Memory B cell (primary cell): ENCODE measurements at regions not wholly inside any gene's neighbourhood (a gene's known extent, or its start where the extent isn't known, plus 50 kb on each side); places are given as distances from the start of the nearest gene placed in this dataset.

Source experiments
- ATAC-seq: fragments of 150-1000 bp; cut with Tn5 transposase; 2 replicates; pipeline ENCODE4 v1.10.0; 2021; ENCODE audit warnings: low read depth, mild to moderate bottlenecking, moderate library complexity
- DNase-seq, 2 donors: peaks; one replicate each; pipeline ENCODE4 v3.0.0; 2022; ENCODE audit warnings: low spot score in 2 of 2
- H3K27ac Mint-ChIP-seq: one replicate; pipeline ENCODE4 v1.8.0; 2022; ENCODE audit warnings: mild to moderate bottlenecking, moderate library complexity, mixed read lengths
- H3K27me3 Mint-ChIP-seq: one replicate; pipeline ENCODE4 v1.8.0; 2022; ENCODE audit warnings: mixed read lengths
- H3K36me3 Mint-ChIP-seq: one replicate; pipeline ENCODE4 v1.8.0; 2022; ENCODE audit warnings: mild to moderate bottlenecking, mixed read lengths
- H3K4me1 Mint-ChIP-seq: one replicate; pipeline ENCODE4 v1.8.0; 2022; ENCODE audit warnings: mixed read lengths
- H3K4me3 Mint-ChIP-seq: one replicate; pipeline ENCODE4 v1.8.0; 2022; ENCODE audit warnings: mild to moderate bottlenecking, moderate library complexity, mixed read lengths
- H3K9me3 Mint-ChIP-seq: one replicate; pipeline ENCODE4 v1.8.0; 2022; ENCODE audit warnings: mixed read lengths

- Mint-ChIP-seq H3K36me3 (no peaks in the 10 kb centered on the region), H3K4me1 (no peaks in the 10 kb centered on the region), H3K27me3 (peaks cover 4% of the 10 kb centered on the region), H3K9me3 (no peaks in the 10 kb centered on the region), H3K27ac (no peak overlapping the region), H3K4me3 (no peak overlapping the region)
- DNase-seq = no peak
- ATAC-seq = no peak
These were observed 70.0 kb upstream of the FRMD1 start for GRCh38 chr6:168149015-168149414.

DNA sequence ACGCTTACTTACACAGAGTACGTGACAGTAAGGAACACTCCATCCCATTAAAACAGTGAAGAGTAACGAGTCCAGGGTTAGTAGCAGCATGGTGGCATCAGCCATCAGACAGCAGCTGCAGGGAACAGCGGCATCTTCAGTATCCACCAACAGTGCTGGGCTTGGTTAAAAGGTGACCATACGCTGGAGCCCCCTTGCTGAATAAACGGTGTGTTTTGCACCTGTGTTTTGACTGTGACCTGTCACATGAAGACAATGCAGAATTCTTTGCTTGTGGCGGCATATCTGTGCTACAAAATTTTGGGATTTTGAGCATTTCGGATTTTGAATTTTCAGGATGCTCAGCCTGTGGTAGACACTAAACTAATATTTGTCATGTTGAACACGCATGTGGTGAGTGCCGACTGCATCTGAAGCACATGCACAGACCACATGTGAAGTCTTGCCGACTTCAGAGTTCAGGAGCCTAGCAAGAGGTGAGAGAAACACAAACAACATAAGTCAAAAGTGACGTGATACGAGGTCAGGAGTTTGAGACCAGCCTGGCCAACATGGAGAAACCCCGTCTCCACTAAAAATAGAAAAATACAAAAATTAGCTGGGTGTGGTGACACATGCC is 69.3 kb upstream of the FRMD1 start:
- Mint-ChIP-seq H3K27me3 (peaks cover 4% of the 10 kb centered on the region), H3K27ac (no peak overlapping the region), H3K4me3 (no peak overlapping the region), H3K4me1 (no peaks in the 10 kb centered on the region), H3K9me3 (no peaks in the 10 kb centered on the region), H3K36me3 (no peaks in the 10 kb centered on the region)
- no peak for ATAC-seq
- no peak for DNase-seq

- DNase-seq (no peak), ATAC-seq (no peak)
- H3K36me3 Mint-ChIP-seq = no peaks in the 10 kb centered on the region
- H3K4me3 Mint-ChIP-seq = no peak overlapping the region
- no peaks in the 10 kb centered on the region for H3K4me1 Mint-ChIP-seq
- peaks cover 4% of the 10 kb centered on the region for H3K27me3 Mint-ChIP-seq
- no peaks in the 10 kb centered on the region for H3K9me3 Mint-ChIP-seq
- no peak overlapping the region for H3K27ac Mint-ChIP-seq
These were observed 68.3 kb upstream of the FRMD1 start for GRCh38 chr6:168147205-168147738.

GRCh38 chr6:168145747-168146596 is 67.0 kb upstream of the FRMD1 start:
- ATAC-seq = no peak
- DNase-seq = no peak
- no peak overlapping the region for H3K27ac Mint-ChIP-seq
- no peaks in the 10 kb centered on the region for H3K9me3 Mint-ChIP-seq
- H3K27me3 Mint-ChIP-seq = peaks cover 4% of the 10 kb centered on the region
- no peaks in the 10 kb centered on the region for H3K4me1 Mint-ChIP-seq
- H3K36me3 Mint-ChIP-seq = no peaks in the 10 kb centered on the region
- H3K4me3 Mint-ChIP-seq = no peak overlapping the region

DNA sequence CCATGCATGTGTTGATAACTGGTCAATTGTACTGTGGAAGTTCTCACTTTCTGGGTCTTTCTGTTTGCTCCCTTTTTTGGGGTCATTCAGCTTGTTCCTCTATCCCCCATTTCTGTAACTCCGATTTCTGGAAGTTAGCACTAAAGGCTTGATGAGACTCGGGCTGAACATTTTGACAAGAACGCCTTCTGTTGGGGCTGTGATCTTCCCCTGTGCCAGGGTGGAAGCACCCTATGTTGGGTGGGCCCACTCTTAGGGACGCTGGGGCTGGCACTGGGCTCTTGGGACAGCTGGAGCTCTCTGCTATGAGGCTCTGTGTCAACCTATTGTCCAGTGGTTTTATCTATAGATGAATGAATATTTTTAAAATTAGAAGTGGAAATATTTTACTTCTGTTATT is 60.1 kb upstream of the FRMD1 start:
- no peak overlapping the region for H3K27ac Mint-ChIP-seq
- no peaks in the 10 kb centered on the region for H3K27me3 Mint-ChIP-seq
- H3K4me1 Mint-ChIP-seq = no peaks in the 10 kb centered on the region
- DNase-seq (no peak), ATAC-seq (no peak)
- H3K9me3 Mint-ChIP-seq = no peaks in the 10 kb centered on the region
- H3K4me3 Mint-ChIP-seq = no peak overlapping the region
- H3K36me3 Mint-ChIP-seq = no peaks in the 10 kb centered on the region

DNA sequence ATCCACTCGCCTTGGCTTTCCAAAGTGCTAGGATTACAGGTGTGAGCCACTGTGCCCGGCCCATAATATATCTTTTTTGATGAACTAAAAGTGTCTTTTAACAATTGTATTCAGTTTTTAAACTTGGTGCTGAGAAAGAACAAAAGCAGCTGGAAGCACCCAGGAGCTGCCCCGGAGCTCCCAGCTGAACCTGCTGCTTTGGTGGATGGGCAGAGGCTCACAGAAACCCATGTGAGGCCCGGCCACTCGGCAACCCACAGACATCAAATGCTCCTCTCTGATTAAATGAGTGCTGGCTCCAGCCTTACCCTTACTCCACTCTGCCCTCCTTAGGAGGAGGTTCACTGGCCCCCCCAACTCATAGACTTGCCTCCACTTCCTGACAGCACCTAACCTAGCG is 59.4 kb upstream of the FRMD1 start:
- Mint-ChIP-seq H3K36me3 (no peaks in the 10 kb centered on the region), H3K27me3 (no peaks in the 10 kb centered on the region), H3K4me3 (no peak overlapping the region), H3K27ac (no peak overlapping the region), H3K4me1 (no peaks in the 10 kb centered on the region), H3K9me3 (no peaks in the 10 kb centered on the region)
- DNase-seq (no peak), ATAC-seq (no peak)

DNA sequence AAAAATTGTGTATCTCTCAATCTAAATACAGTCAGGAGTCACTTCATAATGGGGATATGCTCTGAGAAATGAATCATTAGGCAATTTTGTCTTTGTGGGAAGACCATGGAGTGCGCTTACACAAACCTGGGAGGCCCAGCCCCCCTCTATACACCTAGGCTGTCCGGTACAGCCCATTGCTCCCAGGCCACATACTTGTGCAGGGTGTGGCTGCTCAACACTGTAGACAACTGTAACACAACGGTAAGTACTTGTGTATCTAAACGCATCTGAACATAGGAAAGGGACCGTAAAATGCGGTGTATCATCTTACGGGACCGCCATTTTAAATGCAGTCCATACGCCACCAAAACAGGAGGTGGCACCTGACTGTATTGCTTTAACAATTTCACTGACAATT is 58.0 kb upstream of the FRMD1 start:
- no peak for DNase-seq
- Mint-ChIP-seq H3K36me3 (no peaks in the 10 kb centered on the region), H3K9me3 (no peaks in the 10 kb centered on the region), H3K27me3 (peaks cover 2% of the 10 kb centered on the region), H3K4me1 (no peaks in the 10 kb centered on the region), H3K4me3 (no peak overlapping the region), H3K27ac (no peak overlapping the region)
- no peak for ATAC-seq

DNA sequence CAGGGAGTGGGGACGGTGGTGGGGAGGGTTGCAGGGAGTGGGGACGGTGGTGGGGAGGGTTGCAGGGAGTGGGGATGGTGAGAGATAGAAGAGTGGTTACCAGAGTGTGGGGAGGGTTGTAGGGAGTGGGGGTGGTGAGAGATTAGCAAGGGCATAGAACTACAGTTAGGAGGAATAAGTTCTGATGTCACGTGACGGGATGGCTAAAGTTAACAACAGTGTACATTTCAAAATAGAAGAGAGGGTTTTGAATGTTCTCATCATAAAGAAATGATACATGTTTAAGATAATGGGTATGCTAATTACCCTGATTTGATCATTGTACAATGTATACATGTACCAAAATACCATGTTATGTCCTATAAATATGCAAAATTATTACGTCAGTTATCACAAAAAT is 57.6 kb upstream of the FRMD1 start:
- Mint-ChIP-seq H3K27ac (no peak overlapping the region), H3K9me3 (no peaks in the 10 kb centered on the region), H3K27me3 (peaks cover 6% of the 10 kb centered on the region), H3K36me3 (no peaks in the 10 kb centered on the region), H3K4me3 (no peak overlapping the region), H3K4me1 (no peaks in the 10 kb centered on the region)
- ATAC-seq (no peak), DNase-seq (no peak)

DNA sequence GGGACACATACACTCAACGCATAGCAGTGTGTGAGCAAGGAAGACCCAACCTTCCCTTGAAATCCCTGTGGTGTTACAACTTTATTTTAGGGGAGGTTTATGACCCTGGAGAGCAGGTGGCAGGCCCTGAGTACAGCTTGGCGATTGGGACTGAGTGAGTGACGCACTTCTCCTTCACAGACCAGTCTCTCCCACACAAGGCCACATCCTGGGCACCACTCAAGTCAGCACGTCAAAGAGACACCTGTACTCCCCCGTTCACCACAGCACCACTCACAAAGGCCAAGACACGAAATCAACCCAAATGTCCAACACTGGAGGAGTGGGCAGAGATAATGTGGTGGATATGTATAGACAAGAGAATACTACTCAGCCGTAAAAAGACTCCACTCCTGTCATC is 57.0 kb upstream of the FRMD1 start:
- H3K4me1 Mint-ChIP-seq = no peaks in the 10 kb centered on the region
- no peaks in the 10 kb centered on the region for H3K9me3 Mint-ChIP-seq
- H3K4me3 Mint-ChIP-seq = no peak overlapping the region
- peaks cover 11% of the 10 kb centered on the region for H3K27me3 Mint-ChIP-seq
- ATAC-seq (no peak), DNase-seq (no peak)
- no peaks in the 10 kb centered on the region for H3K36me3 Mint-ChIP-seq
- no peak overlapping the region for H3K27ac Mint-ChIP-seq

DNA sequence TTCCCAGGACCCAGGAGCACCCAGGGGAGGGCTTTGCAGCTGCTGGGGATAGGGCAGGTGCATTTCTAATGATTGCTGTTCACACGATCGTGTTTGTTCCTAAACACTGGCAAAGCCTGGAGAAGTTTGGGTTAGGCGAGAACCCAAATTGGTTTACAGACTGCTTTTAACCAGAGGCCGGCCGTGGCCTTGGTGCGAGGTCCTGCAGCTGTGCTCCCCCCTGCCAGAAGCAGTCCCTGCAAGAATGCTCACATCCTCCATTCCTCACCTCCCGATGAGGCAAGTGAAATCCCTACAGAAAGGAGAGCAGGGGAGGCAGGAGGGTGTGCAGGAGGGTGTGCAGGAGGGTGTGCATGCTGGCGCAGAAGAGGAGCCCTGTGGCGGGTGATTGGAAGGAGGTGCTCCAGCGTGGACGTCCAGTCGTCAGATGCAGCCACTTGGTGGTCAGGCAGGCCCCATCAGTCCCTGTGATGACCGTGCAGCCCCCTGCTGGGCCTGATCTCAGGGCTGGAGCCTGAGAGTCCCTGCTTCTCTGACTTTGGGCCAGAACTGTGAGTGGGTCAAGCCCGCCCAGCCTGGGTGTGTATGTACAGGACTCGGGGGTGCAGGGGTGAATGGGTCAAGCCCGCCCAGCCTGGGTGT is 55.7 kb upstream of the FRMD1 start:
- Mint-ChIP-seq H3K4me1 (no peaks in the 10 kb centered on the region), H3K9me3 (no peaks in the 10 kb centered on the region), H3K27ac (no peak overlapping the region), H3K36me3 (no peaks in the 10 kb centered on the region), H3K4me3 (no peak overlapping the region), H3K27me3 (peaks cover 14% of the 10 kb centered on the region)
- DNase-seq = no peak
- no peak for ATAC-seq

GRCh38 chr6:168133687-168134559 is 54.9 kb upstream of the FRMD1 start:
- Mint-ChIP-seq H3K27me3 (peaks cover 14% of the 10 kb centered on the region), H3K9me3 (no peaks in the 10 kb centered on the region), H3K36me3 (no peaks in the 10 kb centered on the region), H3K4me3 (no peak overlapping the region), H3K4me1 (no peaks in the 10 kb centered on the region), H3K27ac (no peak overlapping the region)
- no peak for ATAC-seq
- DNase-seq = no peak

DNA sequence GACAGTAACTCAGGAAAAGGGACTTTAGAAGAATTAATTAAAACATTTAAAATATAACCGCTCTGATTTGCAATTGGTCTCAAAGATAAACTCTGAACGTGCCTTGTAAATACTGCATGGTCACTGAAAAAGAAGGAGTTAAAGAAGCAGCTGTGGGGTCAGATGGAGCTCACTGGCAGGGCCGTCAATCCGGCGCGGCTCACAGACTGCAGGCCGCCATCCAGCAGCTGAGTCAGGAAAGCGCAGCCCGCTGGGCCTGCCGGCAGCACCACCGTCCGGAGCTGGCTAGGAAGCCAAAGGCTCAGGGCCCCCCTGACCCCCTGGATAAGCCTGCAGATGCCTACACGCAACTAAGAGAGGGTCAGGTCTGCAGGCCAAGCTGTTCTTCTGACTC is 54.2 kb upstream of the FRMD1 start:
- Mint-ChIP-seq H3K4me3 (no peak overlapping the region), H3K4me1 (no peaks in the 10 kb centered on the region)
- ATAC-seq = no peak

GRCh38 chr6:168132531-168133167 is 53.6 kb upstream of the FRMD1 start:
- Mint-ChIP-seq H3K9me3 (no peaks in the 10 kb centered on the region), H3K4me1 (no peaks in the 10 kb centered on the region), H3K27me3 (peaks cover 14% of the 10 kb centered on the region), H3K4me3 (no peak overlapping the region), H3K27ac (no peak overlapping the region), H3K36me3 (no peaks in the 10 kb centered on the region)
- DNase-seq (no peak), ATAC-seq (no peak)

More for the DNA sequence above, 54.2 kb upstream of the FRMD1 start:
- peaks cover 14% of the 10 kb centered on the region for H3K27me3 Mint-ChIP-seq
- no peaks in the 10 kb centered on the region for H3K9me3 Mint-ChIP-seq
- H3K27ac Mint-ChIP-seq = no peak overlapping the region
- DNase-seq = no peak
- no peaks in the 10 kb centered on the region for H3K36me3 Mint-ChIP-seq
